HepG2 (cell line): ENCODE measurements at regions not wholly inside any gene's neighbourhood (a gene's known extent, or its start where the extent isn't known, plus 50 kb on each side); places are given as distances from the start of the nearest gene placed in this dataset.

ENCODE experiments used
- ATAC-seq: fragments of 200-7000 bp; cut with Tn5 transposase; 3 replicates; pipeline ENCODE4 v1.9.1; 2020; ENCODE audit warnings: mild to moderate bottlenecking, moderate library complexity
- BruUV-seq: library from RNA; stranded (reverse); fragments of 400-500 nt; replicated peaks from 2 replicates; lab custom pipeline; 2021; lab: Mats Ljungman, UMichigan
- CTCF ChIA-PET: fragments of 300-600 bp; formaldehyde crosslinking; extraction: SDS; loops from one replicate; lab custom pipeline; 2021; ENCODE audit warnings: low total read pairs, inconsistent platforms, low intra/inter-chr PET ratio; lab: Yijun Ruan, JAX
- POLR2A ChIA-PET: fragments of 350-600 bp; sonication (Branson Sonifier 250); formaldehyde crosslinking; loops from one replicate; lab custom pipeline; 2020; ENCODE audit warnings: antibody characterized with exemption, inconsistent platforms; lab: Yijun Ruan, JAX
- DNase-seq: peaks from one replicate; pipeline ENCODE4 v3.0.0-alpha.2; 2015; ENCODE audit warnings: low spot score
- FAIRE-seq: peaks from 3 replicates; lab custom pipeline; 2011; peaks lifted over from hg19 to GRCh38; lab: Jason Lieb, UNC
- H2AFZ ChIP-seq: one replicate; pipeline ENCODE4 v1.6.1; 2011; ENCODE audit warnings: low read length, inconsistent platforms
- H3K27ac ChIP-seq: fragments of 300-600 bp; 3 replicates; pipeline ENCODE4 v1.8.0; 2011; ENCODE audit warnings: mixed run types, mild to moderate bottlenecking, mixed read lengths, low read length, inconsistent platforms; ENCODE audit not compliant: insufficient read depth; ENCODE audit errors: extremely low read length
- H3K27me3 ChIP-seq, 2 experiments: fragments of 200-600 bp in 1 of 2; 2 replicates in 1 of 2; 3 replicates in 1 of 2; pipeline versions ENCODE4 v1.6.0 to v1.8.0; 2011; ENCODE audit warnings: low read length in 2 of 2, mild to moderate bottlenecking in 2 of 2, moderate library complexity in 2 of 2, inconsistent platforms in 1 of 2; ENCODE audit not compliant: insufficient read depth in 2 of 2, control insufficient read depth in 1 of 2
- H3K36me3 ChIP-seq, 2 experiments: fragments of 200-600 bp in 1 of 2; replicated peaks in 1 of 2; 2 replicates in 1 of 2; 3 replicates in 1 of 2; pipeline versions ENCODE4 v1.5.1 to v1.8.0; 2011; ENCODE audit warnings: low read length in 2 of 2, inconsistent platforms in 1 of 2; ENCODE audit not compliant: insufficient read depth in 2 of 2, control insufficient read depth in 1 of 2
- H3K4me1 ChIP-seq: 2 replicates; pipeline ENCODE4 v1.5.1; 2012; ENCODE audit warnings: low read length, inconsistent platforms; ENCODE audit not compliant: insufficient read depth
- H3K4me2 ChIP-seq: 2 replicates; pipeline ENCODE4 v1.6.0; 2011; ENCODE audit warnings: low read depth, low read length, inconsistent platforms
- H3K4me3 ChIP-seq, 3 experiments: fragments of 200-600 bp in 1 of 3; sonication (generic), shearing (Covaris generic) in 1 of 3; replicated peaks in 1 of 3; 2 replicates each; pipeline ENCODE4 v1.5.1; 2011 to 2016; ENCODE audit warnings: low read length in 3 of 3, inconsistent platforms in 2 of 3, low read depth in 2 of 3, mild to moderate bottlenecking in 2 of 3, control low read depth in 1 of 3, mixed read lengths in 1 of 3; ENCODE audit not compliant: insufficient read depth in 1 of 3
- H3K79me2 ChIP-seq: one replicate; pipeline ENCODE4 v1.6.1; 2011; ENCODE audit warnings: low read length, inconsistent platforms; ENCODE audit not compliant: insufficient read depth
- H3K9ac ChIP-seq: 2 replicates; pipeline ENCODE4 v1.6.0; 2011; ENCODE audit warnings: mild to moderate bottlenecking, low read depth, low read length, inconsistent platforms; ENCODE audit not compliant: insufficient read depth
- H3K9me3 ChIP-seq: 2 replicates; pipeline ENCODE4 v1.5.1; 2012; ENCODE audit warnings: mild to moderate bottlenecking, low read length
- H4K20me1 ChIP-seq: 2 replicates; pipeline ENCODE4 v1.6.0; 2011; ENCODE audit warnings: inconsistent platforms, mild to moderate bottlenecking, low read length, moderate library complexity; ENCODE audit not compliant: insufficient read depth
- HMGA1 ChIP-seq: sonication (generic); formaldehyde crosslinking; conservative IDR thresholded peaks from 2 replicates; pipeline ENCODE4 v1.4.0; 2020; ENCODE audit warnings: missing genetic modification reagents
- JARID2 ChIP-seq: sonication (generic); formaldehyde crosslinking; IDR thresholded peaks from 2 replicates; pipeline ENCODE4 v1.8.1; 2023; ENCODE audit warnings: missing genetic modification reagents, inconsistent platforms; ENCODE audit not compliant: insufficient replicate concordance
- MAFF ChIP-seq: IDR thresholded peaks from 2 replicates; pipeline ENCODE4 v1.6.1; 2011; ENCODE audit warnings: low read depth, low read length, improper control_type of control experiment
- NCOA1 ChIP-seq: sonication (generic); formaldehyde crosslinking; IDR thresholded peaks from 2 replicates; pipeline ENCODE4 v1.9.0; 2021; ENCODE audit warnings: missing genetic modification reagents
- NONO ChIP-seq, 2 experiments: fragments of 450-650 bp in 1 of 2; sonication (generic) in 1 of 2; formaldehyde crosslinking in 1 of 2; IDR thresholded peaks in 1 of 2; conservative IDR thresholded peaks in 1 of 2; 2 replicates each; pipeline versions ENCODE4 v1.6.1 to v1.8.0; 2017 to 2022; ENCODE audit warnings: mild to moderate bottlenecking in 1 of 2, missing genetic modification reagents in 1 of 2, moderate library complexity in 1 of 2
- RXRB ChIP-seq: IDR thresholded peaks from 2 replicates; pipeline ENCODE4 v1.6.1; 2016; ENCODE audit warnings: borderline replicate concordance, missing genetic modification reagents, missing compliant biosample characterization
- SIX1 ChIP-seq: sonication (generic); formaldehyde crosslinking; IDR thresholded peaks from 2 replicates; pipeline ENCODE4 v1.4.0; 2020; ENCODE audit warnings: missing genetic modification reagents, borderline replicate concordance
- SNRNP70 ChIP-seq: fragments of 200-400 bp; formaldehyde crosslinking; IDR thresholded peaks from 2 replicates; pipeline ENCODE4 v1.6.1; 2017; ENCODE audit warnings: mild to moderate bottlenecking, low read depth, low read length, moderate library complexity
- ZNF235 ChIP-seq: sonication (generic); formaldehyde crosslinking; IDR thresholded peaks from 2 replicates; pipeline ENCODE4 v1.8.1; 2023; ENCODE audit warnings: mild to moderate bottlenecking, missing genetic modification reagents, borderline replicate concordance
- ZNF678 ChIP-seq: sonication (generic); formaldehyde crosslinking; IDR thresholded peaks from 2 replicates; pipeline ENCODE4 v1.4.0; 2020; ENCODE audit warnings: mild to moderate bottlenecking, missing genetic modification reagents
- ZNF737 ChIP-seq: sonication (generic); formaldehyde crosslinking; IDR thresholded peaks from 2 replicates; pipeline ENCODE4 v1.5.0; 2020; ENCODE audit warnings: missing genetic modification reagents, mild to moderate bottlenecking, borderline replicate concordance
- WGBS: methylation state at CpG from one replicate; pipeline ENCODE4 v1.1.6; 2017; ENCODE audit warnings: low lambda C conversion rate; 5-methylcytosine and 5-hydroxymethylcytosine counted together
- in situ Hi-C: cut with HindIII; loops from 2 replicates; pipeline ENCODE4 v1.10.0; 2017; ENCODE audit warnings: low pct_unique_long_range_greater_than_20kb; ENCODE audit not compliant: extremely low pct_ligation_motif_present
- intact Hi-C: fragments of 100-400 bp; cut with micrococcal nuclease; formaldehyde crosslinking; loops from one replicate; pipeline ENCODE4 v1.10.0; 2022; ENCODE audit not compliant: unreplicated experiment
- TF ChIP-seq, protein P1 (sequence below): sonication (generic); formaldehyde crosslinking; IDR thresholded peaks from 2 replicates; pipeline ENCODE4 v1.4.0; 2020; ENCODE audit warnings: mild to moderate bottlenecking, missing genetic modification reagents
- TF ChIP-seq, protein P2 (sequence below): sonication (generic); formaldehyde crosslinking; IDR thresholded peaks from 2 replicates; pipeline ENCODE4 v1.4.0; 2020; ENCODE audit warnings: mild to moderate bottlenecking, missing genetic modification reagents
- TF ChIP-seq, protein P3 (sequence below): IDR thresholded peaks from 2 replicates; pipeline ENCODE4 v1.6.1; 2018; ENCODE audit warnings: missing genetic modification reagents
- TF ChIP-seq, protein P4 (sequence below): sonication (generic); formaldehyde crosslinking; IDR thresholded peaks from 2 replicates; pipeline ENCODE4 v1.5.1; 2020; ENCODE audit warnings: missing genetic modification reagents, mild to moderate bottlenecking, borderline replicate concordance
- TF ChIP-seq, protein P5 (sequence below): sonication (generic); formaldehyde crosslinking; IDR thresholded peaks from 2 replicates; pipeline ENCODE4 v1.5.0; 2020; ENCODE audit warnings: mild to moderate bottlenecking, missing genetic modification reagents
- TF ChIP-seq, protein P6 (sequence below): sonication (generic); formaldehyde crosslinking; IDR thresholded peaks from 2 replicates; pipeline ENCODE4 v1.4.0; 2020; ENCODE audit warnings: missing genetic modification reagents, mild to moderate bottlenecking, borderline replicate concordance
- TF ChIP-seq, protein P7 (sequence below): sonication (generic); formaldehyde crosslinking; IDR thresholded peaks from 2 replicates; pipeline ENCODE4 v1.8.0; 2022; ENCODE audit warnings: mild to moderate bottlenecking, missing genetic modification reagents, borderline replicate concordance

DNA sequence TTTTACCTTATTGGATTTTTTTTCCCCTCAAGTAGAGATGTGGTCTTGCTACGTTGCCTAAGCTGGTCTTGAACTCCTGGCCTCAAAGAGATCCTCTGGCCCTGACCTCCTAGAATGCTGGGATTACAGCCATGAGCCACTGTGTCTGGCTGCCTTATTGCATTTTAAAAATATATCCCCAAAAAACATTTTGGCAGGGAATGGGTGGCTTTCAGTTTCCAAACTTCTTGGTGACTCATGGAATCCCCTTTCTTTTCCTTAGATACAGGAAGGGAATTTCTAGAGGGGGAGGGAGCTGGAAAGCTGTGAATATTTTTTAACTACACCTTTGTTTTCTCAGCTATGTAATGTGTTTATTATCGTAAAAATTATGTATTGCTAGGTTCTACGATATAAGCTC, 73.3 kb downstream of the SNRPE start:
- POLR2A ChIA-PET: no interaction called here
- Histone ChIP-seq H3K79me2 (no peaks in the 10 kb centered on the region), H3K36me3 (no peaks in the 10 kb centered on the region), H3K9me3 (no peaks in the 10 kb centered on the region), H4K20me1 (no peaks in the 10 kb centered on the region), H3K4me3 (no peak overlapping the region), H3K9ac (no peak overlapping the region), H3K4me2 (no peak overlapping the region), H3K4me1 (no peaks in the 10 kb centered on the region), H3K27ac (no peak overlapping the region), H3K27me3 (no peaks in the 10 kb centered on the region), H2AFZ (no peak overlapping the region)
- FAIRE-seq (no peak), DNase-seq (no peak), ATAC-seq (no peak)
- BruUV-seq: no TSS peak
- in situ Hi-C loops (no loop called here), intact Hi-C loops (no loop called here)
- WGBS: 52% methylated on average over 3 of the region's 3 CpGs
- CTCF ChIA-PET: no interaction called here
- TF ChIP-seq ZNF737: no peak
- TF ChIP-seq ZNF678 (CRISPR knock-in tag): no peak
- TF ChIP-seq, protein P1, sequence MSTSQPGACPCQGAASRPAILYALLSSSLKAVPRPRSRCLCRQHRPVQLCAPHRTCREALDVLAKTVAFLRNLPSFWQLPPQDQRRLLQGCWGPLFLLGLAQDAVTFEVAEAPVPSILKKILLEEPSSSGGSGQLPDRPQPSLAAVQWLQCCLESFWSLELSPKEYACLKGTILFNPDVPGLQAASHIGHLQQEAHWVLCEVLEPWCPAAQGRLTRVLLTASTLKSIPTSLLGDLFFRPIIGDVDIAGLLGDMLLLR: no peak
- TF ChIP-seq, protein P2, sequence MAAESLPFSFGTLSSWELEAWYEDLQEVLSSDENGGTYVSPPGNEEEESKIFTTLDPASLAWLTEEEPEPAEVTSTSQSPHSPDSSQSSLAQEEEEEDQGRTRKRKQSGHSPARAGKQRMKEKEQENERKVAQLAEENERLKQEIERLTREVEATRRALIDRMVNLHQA (CRISPR knock-in tag): no peak
- no peak for TF ChIP-seq HMGA1
- no peak for TF ChIP-seq ZNF235
- no peak for TF ChIP-seq SIX1 (CRISPR knock-in tag)
- TF ChIP-seq, protein P3, sequence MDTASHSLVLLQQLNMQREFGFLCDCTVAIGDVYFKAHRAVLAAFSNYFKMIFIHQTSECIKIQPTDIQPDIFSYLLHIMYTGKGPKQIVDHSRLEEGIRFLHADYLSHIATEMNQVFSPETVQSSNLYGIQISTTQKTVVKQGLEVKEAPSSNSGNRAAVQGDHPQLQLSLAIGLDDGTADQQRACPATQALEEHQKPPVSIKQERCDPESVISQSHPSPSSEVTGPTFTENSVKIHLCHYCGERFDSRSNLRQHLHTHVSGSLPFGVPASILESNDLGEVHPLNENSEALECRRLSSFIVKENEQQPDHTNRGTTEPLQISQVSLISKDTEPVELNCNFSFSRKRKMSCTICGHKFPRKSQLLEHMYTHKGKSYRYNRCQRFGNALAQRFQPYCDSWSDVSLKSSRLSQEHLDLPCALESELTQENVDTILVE (CRISPR knock-in tag): no peak
- TF ChIP-seq, protein P4, sequence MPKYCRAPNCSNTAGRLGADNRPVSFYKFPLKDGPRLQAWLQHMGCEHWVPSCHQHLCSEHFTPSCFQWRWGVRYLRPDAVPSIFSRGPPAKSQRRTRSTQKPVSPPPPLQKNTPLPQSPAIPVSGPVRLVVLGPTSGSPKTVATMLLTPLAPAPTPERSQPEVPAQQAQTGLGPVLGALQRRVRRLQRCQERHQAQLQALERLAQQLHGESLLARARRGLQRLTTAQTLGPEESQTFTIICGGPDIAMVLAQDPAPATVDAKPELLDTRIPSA (CRISPR knock-in tag): no peak
- no peak for TF ChIP-seq NONO (IDR thresholded peaks at IDR 0.05)
- TF ChIP-seq NONO (CRISPR knock-in tag; conservative IDR thresholded peaks at IDR 0.05): no peak
- no peak for TF ChIP-seq JARID2 (CRISPR knock-in tag)
- TF ChIP-seq NCOA1: no peak
- TF ChIP-seq, protein P5, sequence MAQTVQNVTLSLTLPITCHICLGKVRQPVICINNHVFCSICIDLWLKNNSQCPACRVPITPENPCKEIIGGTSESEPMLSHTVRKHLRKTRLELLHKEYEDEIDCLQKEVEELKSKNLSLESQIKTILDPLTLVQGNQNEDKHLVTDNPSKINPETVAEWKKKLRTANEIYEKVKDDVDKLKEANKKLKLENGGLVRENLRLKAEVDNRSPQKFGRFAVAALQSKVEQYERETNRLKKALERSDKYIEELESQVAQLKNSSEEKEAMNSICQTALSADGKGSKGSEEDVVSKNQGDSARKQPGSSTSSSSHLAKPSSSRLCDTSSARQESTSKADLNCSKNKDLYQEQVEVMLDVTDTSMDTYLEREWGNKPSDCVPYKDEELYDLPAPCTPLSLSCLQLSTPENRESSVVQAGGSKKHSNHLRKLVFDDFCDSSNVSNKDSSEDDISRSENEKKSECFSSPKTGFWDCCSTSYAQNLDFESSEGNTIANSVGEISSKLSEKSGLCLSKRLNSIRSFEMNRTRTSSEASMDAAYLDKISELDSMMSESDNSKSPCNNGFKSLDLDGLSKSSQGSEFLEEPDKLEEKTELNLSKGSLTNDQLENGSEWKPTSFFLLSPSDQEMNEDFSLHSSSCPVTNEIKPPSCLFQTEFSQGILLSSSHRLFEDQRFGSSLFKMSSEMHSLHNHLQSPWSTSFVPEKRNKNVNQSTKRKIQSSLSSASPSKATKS (CRISPR knock-in tag): no peak
- TF ChIP-seq, protein P6, sequence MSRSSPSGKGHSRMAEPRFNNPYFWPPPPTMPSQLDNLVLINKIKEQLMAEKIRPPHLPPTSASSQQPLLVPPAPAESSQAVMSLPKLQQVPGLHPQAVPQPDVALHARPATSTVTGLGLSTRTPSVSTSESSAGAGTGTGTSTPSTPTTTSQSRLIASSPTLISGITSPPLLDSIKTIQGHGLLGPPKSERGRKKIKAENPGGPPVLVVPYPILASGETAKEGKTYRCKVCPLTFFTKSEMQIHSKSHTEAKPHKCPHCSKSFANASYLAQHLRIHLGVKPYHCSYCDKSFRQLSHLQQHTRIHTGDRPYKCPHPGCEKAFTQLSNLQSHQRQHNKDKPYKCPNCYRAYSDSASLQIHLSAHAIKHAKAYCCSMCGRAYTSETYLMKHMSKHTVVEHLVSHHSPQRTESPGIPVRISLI (CRISPR knock-in tag): no peak
- no peak for TF ChIP-seq SNRNP70
- no peak for TF ChIP-seq RXRB (CRISPR knock-in tag)
- TF ChIP-seq, protein P7, sequence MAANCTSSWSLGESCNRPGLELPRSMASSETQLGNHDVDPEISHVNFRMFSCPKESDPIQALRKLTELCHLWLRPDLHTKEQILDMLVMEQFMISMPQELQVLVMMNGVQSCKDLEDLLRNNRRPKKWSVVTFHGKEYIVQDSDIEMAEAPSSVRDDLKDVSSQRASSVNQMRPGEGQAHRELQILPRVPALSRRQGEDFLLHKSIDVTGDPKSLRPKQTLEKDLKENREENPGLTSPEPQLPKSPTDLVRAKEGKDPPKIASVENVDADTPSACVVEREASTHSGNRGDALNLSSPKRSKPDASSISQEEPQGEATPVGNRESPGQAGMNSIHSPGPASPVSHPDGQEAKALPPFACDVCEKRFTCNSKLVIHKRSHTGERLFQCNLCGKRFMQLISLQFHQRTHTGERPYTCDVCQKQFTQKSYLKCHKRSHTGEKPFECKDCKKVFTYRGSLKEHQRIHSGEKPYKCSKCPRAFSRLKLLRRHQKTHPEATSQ (CRISPR knock-in tag): no peak
- TF ChIP-seq MAFF: no peak
